ENCODE measurements at regions not wholly inside any gene's neighbourhood (a gene's known extent, or its start where the extent isn't known, plus 50 kb on each side); places are given as distances from the start of the nearest gene placed in this dataset.

- H3K4me3 ChIP-seq (ENCODE audit: control insufficient read depth, low read depth, low read length), result no peak overlapping the region
- DNase-seq (ENCODE audit: low read depth), result peak; percentile 30
- no peak for TF ChIP-seq CTCF (conservative IDR thresholded peaks at IDR 0.05; ENCODE audit: control insufficient read depth, insufficient read depth, low read depth, low read length)
Measured at GRCh38 chr9:16119261-16120230, 566.7 kb downstream of the CCDC171 start.

- H3K4me3 ChIP-seq (ENCODE audit: control insufficient read depth, low read depth, low read length), result no peak overlapping the region
- no peak for TF ChIP-seq CTCF (conservative IDR thresholded peaks at IDR 0.05; ENCODE audit: control insufficient read depth, insufficient read depth, low read depth, low read length)
- no peak for DNase-seq (ENCODE audit: low read depth)
Measured at GRCh38 chr9:16120231-16120641, 567.4 kb downstream of the CCDC171 start.

- H3K4me3 ChIP-seq (ENCODE audit: control insufficient read depth, low read depth, low read length), result no peak overlapping the region
Measured at GRCh38 chr9:16120727-16121126, 567.9 kb downstream of the CCDC171 start.

GRCh38 chr9:16121168-16121567, 568.3 kb downstream of the CCDC171 start:
- no peak for TF ChIP-seq CTCF (conservative IDR thresholded peaks at IDR 0.05; ENCODE audit: control insufficient read depth, insufficient read depth, low read depth, low read length)

More at GRCh38 chr9:16120727-16121126, 567.9 kb downstream of the CCDC171 start:
- TF ChIP-seq CTCF (conservative IDR thresholded peaks at IDR 0.05; ENCODE audit: control insufficient read depth, insufficient read depth, low read depth, low read length), result no peak
- DNase-seq (ENCODE audit: low read depth), result no peak

GRCh38 chr9:16121601-16122286, 568.9 kb downstream of the CCDC171 start:
- TF ChIP-seq CTCF (conservative IDR thresholded peaks at IDR 0.05; ENCODE audit: control insufficient read depth, insufficient read depth, low read depth, low read length), result no peak
- DNase-seq (ENCODE audit: low read depth), result peak; percentile 43

More at GRCh38 chr9:16121168-16121567, 568.3 kb downstream of the CCDC171 start:
- H3K4me3 ChIP-seq (ENCODE audit: control insufficient read depth, low read depth, low read length), result no peak overlapping the region
- no peak for DNase-seq (ENCODE audit: low read depth)

GRCh38 chr9:16125629-16126028, 572.8 kb downstream of the CCDC171 start:
- no peak for TF ChIP-seq CTCF (conservative IDR thresholded peaks at IDR 0.05; ENCODE audit: control insufficient read depth, insufficient read depth, low read depth, low read length)
- DNase-seq (ENCODE audit: low read depth), result peak; percentile 88
- H3K4me3 ChIP-seq (ENCODE audit: control insufficient read depth, low read depth, low read length), result no peak overlapping the region

More at GRCh38 chr9:16121601-16122286, 568.9 kb downstream of the CCDC171 start:
- no peak overlapping the region for H3K4me3 ChIP-seq (ENCODE audit: control insufficient read depth, low read depth, low read length)
